H1 (cell line): ENCODE measurements at regions not wholly inside any gene's neighbourhood (a gene's known extent, or its start where the extent isn't known, plus 50 kb on each side); places are given as distances from the start of the nearest gene placed in this dataset.

Source experiments
- CTCF ChIA-PET: fragments of 300-600 bp; sonication (Branson Sonifier 250); formaldehyde crosslinking; loops from one replicate; lab custom pipeline; 2021; ENCODE audit not compliant: partially characterized antibody; lab: Charles Lee
- POLR2A ChIA-PET: fragments of 300-600 bp; sonication (Branson Sonifier 250); formaldehyde crosslinking; loops from one replicate; lab custom pipeline; 2021; ENCODE audit warnings: inconsistent platforms; ENCODE audit not compliant: partially characterized antibody; lab: Charles Lee
- DNase-seq, 2 experiments: peaks; one replicate each; pipeline versions ENCODE4 v3.0.0 to v3.0.0-alpha.2; 2010 to 2022; ENCODE audit warnings: low spot score in 2 of 2, low read depth in 1 of 2, mixed read lengths in 1 of 2
- FAIRE-seq: peaks from 2 replicates; lab custom pipeline; 2011; peaks lifted over from hg19 to GRCh38; lab: Jason Lieb, UNC
- H2AFZ ChIP-seq: 2 replicates; pipeline ENCODE4 v1.8.1; 2012; ENCODE audit warnings: low read length, inconsistent platforms
- H2AK5ac ChIP-seq: 2 replicates; pipeline ENCODE4 v1.6.1; 2013; ENCODE audit warnings: low read depth, low read length
- H2BK120ac ChIP-seq: replicated peaks from 2 replicates; pipeline ENCODE3; 2013; ENCODE audit warnings: low read depth, low read length, inconsistent platforms
- H2BK12ac ChIP-seq: 2 replicates; pipeline ENCODE4 v1.6.1; 2013; ENCODE audit warnings: low read depth, low read length
- H2BK15ac ChIP-seq: 2 replicates; pipeline ENCODE4 v1.6.1; 2013; ENCODE audit warnings: low read length
- H2BK20ac ChIP-seq: 2 replicates; pipeline ENCODE4 v1.6.1; 2013; ENCODE audit warnings: low read length
- H2BK5ac ChIP-seq: 2 replicates; pipeline ENCODE4 v1.6.1; 2013; ENCODE audit warnings: low read depth, low read length
- H3K14ac ChIP-seq: 2 replicates; pipeline ENCODE4 v1.6.1; 2013; ENCODE audit warnings: inconsistent platforms; ENCODE audit not compliant: insufficient read length
- H3K18ac ChIP-seq: 2 replicates; pipeline ENCODE4 v1.6.1; 2013; ENCODE audit warnings: low read length; ENCODE audit errors: extremely low read depth
- H3K23ac ChIP-seq: 2 replicates; pipeline ENCODE4 v1.6.1; 2013; ENCODE audit warnings: inconsistent platforms; ENCODE audit not compliant: insufficient read length
- H3K23me2 ChIP-seq: 2 replicates; pipeline ENCODE4 v1.6.1; 2013; ENCODE audit warnings: low read depth, low read length
- H3K27ac ChIP-seq: 2 replicates; pipeline ENCODE4 v1.6.1; 2011; ENCODE audit warnings: low read depth, low read length, inconsistent platforms
- H3K27me3 ChIP-seq, 4 experiments: replicated peaks in 1 of 4; 1 replicate in 1 of 4; 2 replicates in 3 of 4; pipeline versions ENCODE4 v1.6.1 to v1.8.1; 2011 to 2013; ENCODE audit warnings: low read length in 3 of 4, mild to moderate bottlenecking in 3 of 4, inconsistent platforms in 2 of 4, mixed read lengths in 2 of 4, moderate library complexity in 1 of 4; ENCODE audit not compliant: control insufficient read depth in 3 of 4, insufficient read depth in 3 of 4; ENCODE audit errors: extremely low read depth in 1 of 4
- H3K36me3 ChIP-seq, 4 experiments: 2 replicates each; pipeline versions ENCODE4 v1.6.1 to v1.8.1; 2011 to 2013; ENCODE audit warnings: mild to moderate bottlenecking in 4 of 4, low read length in 3 of 4, moderate library complexity in 2 of 4, control low read depth in 1 of 4, inconsistent platforms in 1 of 4; ENCODE audit not compliant: insufficient read depth in 4 of 4, control insufficient read depth in 2 of 4
- H3K4ac ChIP-seq: replicated peaks from 2 replicates; pipeline ENCODE3; 2013; ENCODE audit warnings: low read length, low read depth, mixed read lengths, inconsistent platforms; ENCODE audit not compliant: insufficient read length
- H3K4me1 ChIP-seq, 4 experiments: replicated peaks in 1 of 4; 1 replicate in 1 of 4; 2 replicates in 3 of 4; pipeline versions ENCODE4 v1.6.1 to v1.8.1; 2011 to 2013; ENCODE audit warnings: low read length in 3 of 4, inconsistent platforms in 2 of 4, mixed read lengths in 1 of 4; ENCODE audit not compliant: insufficient read depth in 4 of 4, control insufficient read depth in 3 of 4
- H3K4me2 ChIP-seq, 2 experiments: 2 replicates each; pipeline versions ENCODE4 v1.6.1 to v1.8.1; 2011 to 2013; ENCODE audit warnings: low read depth in 2 of 2, low read length in 2 of 2, control low read depth in 1 of 2, inconsistent platforms in 1 of 2, mild to moderate bottlenecking in 1 of 2; ENCODE audit not compliant: insufficient read depth in 1 of 2
- H3K4me3 ChIP-seq, 4 experiments: fragments of 200-600, 300-600 bp in 1 of 4; sonication (generic), shearing (Covaris generic), sonication (Bioruptor Twin) in 1 of 4; 2 replicates each; pipeline versions ENCODE4 v1.5.1 to v1.8.1; 2011 to 2016; ENCODE audit warnings: low read length in 4 of 4, low read depth in 3 of 4, control low read depth in 2 of 4, inconsistent platforms in 2 of 4, mild to moderate bottlenecking in 2 of 4, mixed read lengths in 1 of 4, moderate library complexity in 1 of 4; ENCODE audit not compliant: insufficient read depth in 2 of 4; ENCODE audit errors: extremely low read depth in 1 of 4
- H3K56ac ChIP-seq: replicated peaks from 2 replicates; pipeline ENCODE3; 2013; ENCODE audit warnings: low read depth, mild to moderate bottlenecking, mixed read lengths, low read length, inconsistent platforms; ENCODE audit not compliant: insufficient read length
- H3K79me1 ChIP-seq: 2 replicates; pipeline ENCODE4 v1.6.1; 2013; ENCODE audit warnings: low read depth, low read length, control low read depth
- H3K79me2 ChIP-seq, 2 experiments: 2 replicates each; pipeline versions ENCODE4 v1.6.1 to v1.8.1; 2012 to 2013; ENCODE audit warnings: low read length in 2 of 2, mild to moderate bottlenecking in 2 of 2, inconsistent platforms in 1 of 2; ENCODE audit not compliant: insufficient read depth in 2 of 2, control insufficient read depth in 1 of 2
- H3K9ac ChIP-seq, 4 experiments: replicated peaks in 1 of 4; 1 replicate in 1 of 4; 2 replicates in 3 of 4; pipeline versions ENCODE4 v1.6.1 to v1.8.1; 2011 to 2013; ENCODE audit warnings: low read depth in 3 of 4, low read length in 3 of 4, control low read depth in 2 of 4, mild to moderate bottlenecking in 2 of 4, moderate library complexity in 2 of 4, inconsistent platforms in 1 of 4; ENCODE audit errors: extremely low read depth in 1 of 4
- H3K9me3 ChIP-seq, 2 experiments: 2 replicates each; pipeline versions ENCODE4 v1.6.1 to v1.8.1; 2012 to 2013; ENCODE audit warnings: mild to moderate bottlenecking in 2 of 2, moderate library complexity in 2 of 2, control low read depth in 1 of 2, inconsistent platforms in 1 of 2, low read depth in 1 of 2, low read length in 1 of 2, mixed read lengths in 1 of 2; ENCODE audit not compliant: insufficient read depth in 2 of 2
- H4K20me1 ChIP-seq, 2 experiments: replicated peaks in 1 of 2; 2 replicates each; pipeline versions ENCODE3 to v1.8.1; 2011 to 2013; ENCODE audit warnings: inconsistent platforms in 2 of 2, low read length in 2 of 2, mild to moderate bottlenecking in 1 of 2; ENCODE audit not compliant: insufficient read depth in 2 of 2, control insufficient read depth in 1 of 2
- H4K5ac ChIP-seq: 2 replicates; pipeline ENCODE4 v1.6.1; 2013; ENCODE audit warnings: low read length, low read depth, mixed read lengths, inconsistent platforms; ENCODE audit not compliant: insufficient read length
- H4K8ac ChIP-seq: 2 replicates; pipeline ENCODE4 v1.8.0; 2013; ENCODE audit warnings: mild to moderate bottlenecking, moderate library complexity, low read length, inconsistent platforms; ENCODE audit not compliant: insufficient read depth; ENCODE audit errors: extremely low read depth
- H4K91ac ChIP-seq: replicated peaks from 2 replicates; pipeline ENCODE3; 2013; ENCODE audit warnings: low read length, mixed read lengths, inconsistent platforms; ENCODE audit not compliant: insufficient read length
- BACH1 ChIP-seq: IDR thresholded peaks from 2 replicates; pipeline ENCODE4 v1.6.1; 2012; ENCODE audit warnings: low read length, improper control_type of control experiment
- CBX8 ChIP-seq: fragments of 300-800, 300-1000 bp; sonication (generic); IDR thresholded peaks from 2 replicates; pipeline ENCODE4 v1.7.1; 2016; ENCODE audit warnings: low read depth, low read length, borderline replicate concordance
- CHD2 ChIP-seq: IDR thresholded peaks from 2 replicates; pipeline ENCODE4 v1.6.1; 2012; ENCODE audit warnings: low read length, improper control_type of control experiment
- EP300 ChIP-seq, 2 experiments: IDR thresholded peaks; 1 replicate in 1 of 2; 2 replicates in 1 of 2; pipeline ENCODE4 v1.6.1; 2011 to 2012; ENCODE audit warnings: low read depth in 2 of 2, low read length in 2 of 2, mild to moderate bottlenecking in 2 of 2, borderline replicate concordance in 1 of 2, inconsistent platforms in 1 of 2, moderate library complexity in 1 of 2
- GABPA ChIP-seq: IDR thresholded peaks from 2 replicates; pipeline ENCODE4 v1.6.1; 2011; ENCODE audit warnings: mild to moderate bottlenecking, low read length, moderate library complexity, borderline replicate concordance; ENCODE audit not compliant: insufficient read depth
- GTF2F1 ChIP-seq: IDR thresholded peaks from 2 replicates; pipeline ENCODE4 v1.6.1; 2012; ENCODE audit warnings: low read depth, low read length, improper control_type of control experiment, borderline replicate concordance
- HDAC2 ChIP-seq, 2 experiments: fragments of 300-600 bp in 1 of 2; sonication (generic) in 1 of 2; IDR thresholded peaks; 2 replicates each; pipeline ENCODE4 v1.6.1; 2011 to 2012; ENCODE audit warnings: low read depth in 2 of 2, low read length in 2 of 2, mild to moderate bottlenecking in 2 of 2, moderate library complexity in 2 of 2, borderline replicate concordance in 1 of 2, inconsistent platforms in 1 of 2
- PHF8 ChIP-seq: fragments of 200-600 bp; sonication (generic); conservative IDR thresholded peaks from 2 replicates; pipeline ENCODE4 v1.7.1; 2012; ENCODE audit warnings: low read depth, mild to moderate bottlenecking, inconsistent platforms, low read length, moderate library complexity
- RFX5 ChIP-seq: IDR thresholded peaks from 2 replicates; pipeline ENCODE4 v1.6.1; 2011; ENCODE audit warnings: low read depth, low read length, improper control_type of control experiment, borderline replicate concordance
- RXRA ChIP-seq: IDR thresholded peaks from 2 replicates; pipeline ENCODE4 v1.6.1; 2011; ENCODE audit warnings: low read depth, mild to moderate bottlenecking, low read length, moderate library complexity; ENCODE audit not compliant: insufficient read depth
- SIRT6 ChIP-seq: IDR thresholded peaks from one replicate; pipeline ENCODE4 v1.7.1; 2012; ENCODE audit warnings: low read length, inconsistent platforms
- SRF ChIP-seq: IDR thresholded peaks from 2 replicates; pipeline ENCODE4 v1.6.1; 2011; ENCODE audit warnings: mild to moderate bottlenecking, low read depth, low read length, moderate library complexity
- TAF1 ChIP-seq: IDR thresholded peaks from 2 replicates; pipeline ENCODE4 v1.6.1; 2011; ENCODE audit warnings: mild to moderate bottlenecking, low read depth, low read length
- TCF12 ChIP-seq: IDR thresholded peaks from 2 replicates; pipeline ENCODE4 v1.6.1; 2011; ENCODE audit warnings: low read depth, mild to moderate bottlenecking, low read length
- WGBS, 2 experiments: shearing (Covaris generic) in 1 of 2; methylation state at CpG; one replicate each; pipeline versions ENCODE4 v1.1.6 to v1.1.7; 2013 to 2015; ENCODE audit warnings: low lambda C conversion rate in 2 of 2, mixed read lengths in 2 of 2, inconsistent platforms in 1 of 2, low coverage in 1 of 2, missing lambda C conversion rate in 1 of 2; ENCODE audit not compliant: insufficient replicate concordance in 2 of 2, insufficient coverage in 1 of 2, insufficient read length in 1 of 2; ENCODE audit errors: extremely low coverage in 1 of 2, missing lambda C conversion rate in 1 of 2; 5-methylcytosine and 5-hydroxymethylcytosine counted together

GRCh38 chr16:85988723-85989313 is 89.9 kb downstream of the IRF8 start:
- Histone ChIP-seq H3K4me1 (no peaks in the 10 kb centered on the region; a peak in 1 of 7 replicates), H3K14ac (no peak overlapping the region), H3K4me3 (no peak overlapping the region), H3K4me2 (no peak overlapping the region), H2BK12ac (no peak overlapping the region), H2BK20ac (no peak overlapping the region), H3K79me2 (no peaks in the 10 kb centered on the region), H2BK120ac (no peak overlapping the region), H2BK15ac (no peak overlapping the region), H2AK5ac (no peak overlapping the region), H3K79me1 (no peaks in the 10 kb centered on the region), H3K27me3 (no peaks in the 10 kb centered on the region), H2BK5ac (no peak overlapping the region), H4K5ac (no peak overlapping the region), H3K23ac (no peak overlapping the region), H3K23me2 (no peaks in the 10 kb centered on the region), H4K20me1 (no peaks in the 10 kb centered on the region), H4K91ac (no peak overlapping the region), H3K9ac (no peak overlapping the region), H2AFZ (no peak overlapping the region), H3K27ac (no peak overlapping the region), H3K36me3 (no peaks in the 10 kb centered on the region), H4K8ac (no peak overlapping the region), H3K9me3 (no peaks in the 10 kb centered on the region), H3K4ac (no peak overlapping the region), H3K56ac (no peak overlapping the region), H3K18ac (no peak overlapping the region)
- POLR2A ChIA-PET = no interaction called here
- FAIRE-seq (no peak), DNase-seq (no peak)
- CTCF ChIA-PET = interaction anchor here (0.7 to 18.2 kb wide), 16 partner anchors 9 to 175 kb away, joined by 3 to 319 read pairs (median 3); no protein-coding TSS in a partner anchor
- 82% methylated on average over 13 of the region's 13 CpGs; no CpG with 5 or more reads in 1 of the 2 experiments for WGBS, 2 experiments
- TF ChIP-seq GTF2F1 (no peak), EP300 (IDR thresholded peaks at IDR 0.05; ENCODE audit: borderline replicate concordance in 1 of 2, low read depth in 2 of 2, low read length in 2 of 2) (no peak), BACH1 (no peak), TCF12 (no peak), CBX8 (no peak), RXRA (no peak), TAF1 (no peak), SRF (no peak), GABPA (no peak), SIRT6 (no peak), HDAC2 (IDR thresholded peaks at IDR 0.05; ENCODE audit: borderline replicate concordance in 1 of 2, low read depth in 2 of 2, low read length in 2 of 2) (no peak), RFX5 (no peak), PHF8 (no peak), CHD2 (no peak)
